ENCODE measurements at regions not wholly inside any gene's neighbourhood (a gene's known extent, or its start where the extent isn't known, plus 50 kb on each side); places are given as distances from the start of the nearest gene placed in this dataset.

DNA sequence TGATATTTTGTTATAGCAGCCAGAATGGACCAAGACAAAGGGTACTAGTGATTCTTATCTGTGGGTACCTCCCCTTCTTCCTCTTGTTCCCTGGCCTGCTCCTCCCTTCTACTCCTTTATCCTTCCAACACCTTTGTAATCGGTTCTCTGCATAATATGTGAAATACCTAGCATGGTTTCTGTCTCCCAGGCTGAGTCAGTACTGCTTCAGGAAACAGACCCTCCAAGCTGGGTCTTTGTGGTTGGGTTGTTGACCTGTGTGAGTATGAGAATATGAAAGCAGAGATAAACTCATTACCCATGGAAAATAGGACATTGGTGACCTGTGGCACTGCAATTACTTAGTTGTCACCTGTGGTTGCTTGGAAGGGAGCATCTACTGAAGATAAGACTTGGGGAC lies 69.3 kb upstream of the KLF13 start:
- Histone ChIP-seq H3K27me3 (ENCODE audit: control insufficient read depth, insufficient read depth, low read length) (peaks cover 9% of the 10 kb centered on the region; the same call in 1 of the 2 replicates), H3K36me3 (ENCODE audit: control insufficient read depth, insufficient read depth, low read length) (no peaks in the 10 kb centered on the region), H3K4me3 (ENCODE audit: low read depth, low read length) (no peak overlapping the region)
- CTCF ChIA-PET: no interaction called here
- POLR2A ChIA-PET: no interaction called here
- TF ChIP-seq, protein P1, sequence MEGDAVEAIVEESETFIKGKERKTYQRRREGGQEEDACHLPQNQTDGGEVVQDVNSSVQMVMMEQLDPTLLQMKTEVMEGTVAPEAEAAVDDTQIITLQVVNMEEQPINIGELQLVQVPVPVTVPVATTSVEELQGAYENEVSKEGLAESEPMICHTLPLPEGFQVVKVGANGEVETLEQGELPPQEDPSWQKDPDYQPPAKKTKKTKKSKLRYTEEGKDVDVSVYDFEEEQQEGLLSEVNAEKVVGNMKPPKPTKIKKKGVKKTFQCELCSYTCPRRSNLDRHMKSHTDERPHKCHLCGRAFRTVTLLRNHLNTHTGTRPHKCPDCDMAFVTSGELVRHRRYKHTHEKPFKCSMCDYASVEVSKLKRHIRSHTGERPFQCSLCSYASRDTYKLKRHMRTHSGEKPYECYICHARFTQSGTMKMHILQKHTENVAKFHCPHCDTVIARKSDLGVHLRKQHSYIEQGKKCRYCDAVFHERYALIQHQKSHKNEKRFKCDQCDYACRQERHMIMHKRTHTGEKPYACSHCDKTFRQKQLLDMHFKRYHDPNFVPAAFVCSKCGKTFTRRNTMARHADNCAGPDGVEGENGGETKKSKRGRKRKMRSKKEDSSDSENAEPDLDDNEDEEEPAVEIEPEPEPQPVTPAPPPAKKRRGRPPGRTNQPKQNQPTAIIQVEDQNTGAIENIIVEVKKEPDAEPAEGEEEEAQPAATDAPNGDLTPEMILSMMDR (IDR thresholded peaks at IDR 0.05; ENCODE audit: insufficient read depth, low read depth, low read length): no peak
- no peak for DNase-seq (ENCODE audit: low read depth)

DNA sequence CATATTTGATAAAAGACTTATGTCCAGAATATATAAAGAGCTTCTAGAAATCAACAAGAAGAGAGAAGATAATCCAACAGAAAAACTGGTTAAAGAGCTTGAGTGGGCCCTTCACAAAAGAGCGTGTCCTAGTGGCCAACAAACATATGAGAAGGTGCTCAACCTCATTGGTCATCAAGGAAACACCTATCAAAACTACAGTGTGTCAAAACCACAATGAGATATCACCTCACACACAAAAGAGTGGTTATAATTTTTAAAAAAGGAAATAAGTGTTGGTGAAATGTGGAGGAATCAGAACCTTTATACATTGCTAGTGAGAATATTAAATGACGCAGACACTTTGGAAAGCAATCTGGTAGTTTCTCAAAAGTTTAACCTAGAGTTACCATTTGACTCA lies 68.4 kb upstream of the KLF13 start:
- TF ChIP-seq, protein P1 (IDR thresholded peaks at IDR 0.05; ENCODE audit: insufficient read depth, low read depth, low read length): no peak
- no peak for DNase-seq (ENCODE audit: low read depth)
- ChIA-PET CTCF (no interaction called here), POLR2A (no interaction called here)
- H3K27me3 ChIP-seq (ENCODE audit: control insufficient read depth, insufficient read depth, low read length): peaks cover 9% of the 10 kb centered on the region; the same call in 1 of the 2 replicates
- H3K36me3 ChIP-seq (ENCODE audit: control insufficient read depth, insufficient read depth, low read length): no peaks in the 10 kb centered on the region
- H3K4me3 ChIP-seq (ENCODE audit: low read depth, low read length): no peak overlapping the region

GRCh38 chr15:31259562-31260252 lies 66.9 kb upstream of the KLF13 start:
- CTCF ChIA-PET: no interaction called here
- TF ChIP-seq, protein P1 (IDR thresholded peaks at IDR 0.05; ENCODE audit: insufficient read depth, low read depth, low read length): no peak
- Histone ChIP-seq H3K36me3 (ENCODE audit: control insufficient read depth, insufficient read depth, low read length) (no peaks in the 10 kb centered on the region), H3K4me3 (ENCODE audit: low read depth, low read length) (no peak overlapping the region), H3K27me3 (ENCODE audit: control insufficient read depth, insufficient read depth, low read length) (peaks cover 9% of the 10 kb centered on the region; the same call in 1 of the 2 replicates)
- POLR2A ChIA-PET: no interaction called here
- DNase-seq (ENCODE audit: low read depth): no peak

- Histone ChIP-seq H3K4me3 (ENCODE audit: low read depth, low read length) (no peak overlapping the region), H3K36me3 (ENCODE audit: control insufficient read depth, insufficient read depth, low read length) (no peaks in the 10 kb centered on the region), H3K27me3 (ENCODE audit: control insufficient read depth, insufficient read depth, low read length) (peaks cover 9% of the 10 kb centered on the region; the same call in 1 of the 2 replicates)
- TF ChIP-seq, protein P1 (IDR thresholded peaks at IDR 0.05; ENCODE audit: insufficient read depth, low read depth, low read length): no peak
- ChIA-PET CTCF (interaction anchor here (1.2 kb wide), 1 partner anchor 10 kb away, joined by 3 read pairs; no protein-coding TSS in a partner anchor), POLR2A (no interaction called here)
- no peak for DNase-seq (ENCODE audit: low read depth)
These were observed 65.9 kb upstream of the KLF13 start for GRCh38 chr15:31260646-31261265.

- POLR2A ChIA-PET: no interaction called here
- no peak for DNase-seq (ENCODE audit: low read depth)
- Histone ChIP-seq H3K27me3 (ENCODE audit: control insufficient read depth, insufficient read depth, low read length) (peaks cover 7% of the 10 kb centered on the region; the same call in 1 of the 2 replicates), H3K36me3 (ENCODE audit: control insufficient read depth, insufficient read depth, low read length) (no peaks in the 10 kb centered on the region), H3K4me3 (ENCODE audit: low read depth, low read length) (no peak overlapping the region)
- CTCF ChIA-PET: interaction anchor here (0.8 to 1.2 kb wide), 2 partner anchors 9 kb away, joined by 3 read pairs; no protein-coding TSS in a partner anchor
- TF ChIP-seq, protein P1 (IDR thresholded peaks at IDR 0.05; ENCODE audit: insufficient read depth, low read depth, low read length): no peak
These were observed 65.1 kb upstream of the KLF13 start for GRCh38 chr15:31261266-31262142.
